ENCODE measurements at regions not wholly inside any gene's neighbourhood (a gene's known extent, or its start where the extent isn't known, plus 50 kb on each side); places are given as distances from the start of the nearest gene placed in this dataset.

GRCh38 chr13:112170823-112171569 lies 104.0 kb downstream of the SOX1 start:
- no CpG with 5 or more reads among the region's 15 CpGs for WGBS (ENCODE audit: extremely low coverage, insufficient coverage, insufficient read length)
- H3K27me3 ChIP-seq (ENCODE audit: insufficient read depth, low read length), result no peaks in the 10 kb centered on the region
- no peak overlapping the region for H2BK120ac ChIP-seq (ENCODE audit: insufficient read depth, low read length, poor library complexity)
- H3K79me2 ChIP-seq (ENCODE audit: control insufficient read depth, insufficient read depth, low read length, poor library complexity), result no peaks in the 10 kb centered on the region
- no peak overlapping the region for H3K18ac ChIP-seq (ENCODE audit: low read length)
- H2BK5ac ChIP-seq (ENCODE audit: low read depth, low read length, poor library complexity), result no peak overlapping the region
- H3K14ac ChIP-seq (ENCODE audit: low read length), result no peak overlapping the region
- no peaks in the 10 kb centered on the region for H3K79me1 ChIP-seq (ENCODE audit: low read length)
- DNase-seq, result no peak
- H3K4me1 ChIP-seq (ENCODE audit: control insufficient read depth in 1 of 2, insufficient read depth in 2 of 2, low read length in 2 of 2), result no peaks in the 10 kb centered on the region
- H3K9me3 ChIP-seq (ENCODE audit: insufficient read depth, low read depth, low read length), result peaks cover 4% of the 10 kb centered on the region
- H2AFZ ChIP-seq (ENCODE audit: insufficient read depth, low read length, poor library complexity), result no peak overlapping the region
- H3K27ac ChIP-seq (ENCODE audit: low read depth, low read length), result no peak overlapping the region
- H3K9ac ChIP-seq (ENCODE audit: low read length), result no peak overlapping the region
- no peak overlapping the region for H3K23ac ChIP-seq (ENCODE audit: low read length)
- H3K4me3 ChIP-seq (ENCODE audit: low read depth, low read length), result no peak overlapping the region
- H3K4ac ChIP-seq (ENCODE audit: low read depth, low read length), result no peak overlapping the region
- H4K12ac ChIP-seq (ENCODE audit: low read depth, low read length), result no peak overlapping the region
- no peak overlapping the region for H2AK5ac ChIP-seq (ENCODE audit: low read length)
- no peak overlapping the region for H3K4me2 ChIP-seq (ENCODE audit: low read length)
- H2BK12ac ChIP-seq (ENCODE audit: low read length), result no peak overlapping the region
- H3K36me3 ChIP-seq (ENCODE audit: control insufficient read depth in 1 of 2, insufficient read depth in 2 of 2, low read length in 2 of 2), result no peaks in the 10 kb centered on the region
- no peak overlapping the region for H4K91ac ChIP-seq (ENCODE audit: low read depth, low read length)
- H4K8ac ChIP-seq (ENCODE audit: low read depth, low read length), result no peak overlapping the region

- H3K36me3 ChIP-seq (ENCODE audit: control insufficient read depth in 1 of 2, insufficient read depth in 2 of 2, low read length in 2 of 2), result no peaks in the 10 kb centered on the region
- no peak overlapping the region for H4K8ac ChIP-seq (ENCODE audit: low read depth, low read length)
- no peaks in the 10 kb centered on the region for H3K79me2 ChIP-seq (ENCODE audit: control insufficient read depth, insufficient read depth, low read length, poor library complexity)
- H2AFZ ChIP-seq (ENCODE audit: insufficient read depth, low read length, poor library complexity), result no peak overlapping the region
- H3K14ac ChIP-seq (ENCODE audit: low read length), result no peak overlapping the region
- no peak overlapping the region for H3K23ac ChIP-seq (ENCODE audit: low read length)
- no peak overlapping the region for H3K4me3 ChIP-seq (ENCODE audit: low read depth, low read length)
- H3K27ac ChIP-seq (ENCODE audit: low read depth, low read length), result no peak overlapping the region
- H4K91ac ChIP-seq (ENCODE audit: low read depth, low read length), result no peak overlapping the region
- no peaks in the 10 kb centered on the region for H3K79me1 ChIP-seq (ENCODE audit: low read length)
- H3K18ac ChIP-seq (ENCODE audit: low read length), result no peak overlapping the region
- H2BK120ac ChIP-seq (ENCODE audit: insufficient read depth, low read length, poor library complexity), result no peak overlapping the region
- DNase-seq, result no peak
- no peak overlapping the region for H3K4ac ChIP-seq (ENCODE audit: low read depth, low read length)
- no CpG with 5 or more reads among the region's 13 CpGs for WGBS (ENCODE audit: extremely low coverage, insufficient coverage, insufficient read length)
- H2BK5ac ChIP-seq (ENCODE audit: low read depth, low read length, poor library complexity), result no peak overlapping the region
- no peak overlapping the region for H3K9ac ChIP-seq (ENCODE audit: low read length)
- H2AK5ac ChIP-seq (ENCODE audit: low read length), result no peak overlapping the region
- H2BK12ac ChIP-seq (ENCODE audit: low read length), result no peak overlapping the region
- H3K4me1 ChIP-seq (ENCODE audit: control insufficient read depth in 1 of 2, insufficient read depth in 2 of 2, low read length in 2 of 2), result no peaks in the 10 kb centered on the region
- H3K4me2 ChIP-seq (ENCODE audit: low read length), result no peak overlapping the region
- peaks cover 4% of the 10 kb centered on the region for H3K9me3 ChIP-seq (ENCODE audit: insufficient read depth, low read depth, low read length)
- no peak overlapping the region for H4K12ac ChIP-seq (ENCODE audit: low read depth, low read length)
- H3K27me3 ChIP-seq (ENCODE audit: insufficient read depth, low read length), result no peaks in the 10 kb centered on the region
Observed at GRCh38 chr13:112171570-112171965, 104.6 kb downstream of the SOX1 start.

DNA sequence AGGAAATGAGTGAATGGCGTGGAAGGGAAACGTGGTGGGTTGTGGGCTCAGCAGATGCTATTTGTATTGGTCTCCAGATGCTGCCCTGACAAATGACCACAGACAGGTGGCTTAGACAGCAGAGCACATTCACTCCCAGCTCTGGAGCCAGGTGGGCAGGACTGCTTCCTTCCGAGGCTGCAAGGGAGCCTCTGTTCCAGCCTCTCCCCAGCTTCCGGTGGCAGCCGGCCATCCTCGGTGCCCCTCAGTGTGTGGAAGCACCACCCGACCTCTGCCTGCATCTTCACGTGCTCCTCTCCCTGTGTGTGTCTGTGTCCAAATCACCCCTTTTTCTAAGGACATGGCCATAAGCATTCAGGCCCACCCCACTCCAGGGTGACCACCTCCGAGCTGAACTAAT lies 105.1 kb downstream of the SOX1 start:
- Histone ChIP-seq H2BK5ac (ENCODE audit: low read depth, low read length, poor library complexity) (no peak overlapping the region), H2AK5ac (ENCODE audit: low read length) (no peak overlapping the region), H4K8ac (ENCODE audit: low read depth, low read length) (no peak overlapping the region), H3K27me3 (ENCODE audit: insufficient read depth, low read length) (no peaks in the 10 kb centered on the region), H3K27ac (ENCODE audit: low read depth, low read length) (no peak overlapping the region), H2AFZ (ENCODE audit: insufficient read depth, low read length, poor library complexity) (no peak overlapping the region), H2BK120ac (ENCODE audit: insufficient read depth, low read length, poor library complexity) (no peak overlapping the region), H2BK12ac (ENCODE audit: low read length) (no peak overlapping the region), H3K4me2 (ENCODE audit: low read length) (no peak overlapping the region), H3K18ac (ENCODE audit: low read length) (no peak overlapping the region), H3K9ac (ENCODE audit: low read length) (no peak overlapping the region), H3K79me1 (ENCODE audit: low read length) (no peaks in the 10 kb centered on the region), H3K4me3 (ENCODE audit: low read depth, low read length) (no peak overlapping the region), H3K14ac (ENCODE audit: low read length) (no peak overlapping the region), H3K23ac (ENCODE audit: low read length) (no peak overlapping the region), H3K79me2 (ENCODE audit: control insufficient read depth, insufficient read depth, low read length, poor library complexity) (no peaks in the 10 kb centered on the region), H4K91ac (ENCODE audit: low read depth, low read length) (no peak overlapping the region), H3K9me3 (ENCODE audit: insufficient read depth, low read depth, low read length) (peaks cover 4% of the 10 kb centered on the region), H3K4ac (ENCODE audit: low read depth, low read length) (no peak overlapping the region), H4K12ac (ENCODE audit: low read depth, low read length) (no peak overlapping the region), H3K4me1 (ENCODE audit: control insufficient read depth in 1 of 2, insufficient read depth in 2 of 2, low read length in 2 of 2) (no peaks in the 10 kb centered on the region), H3K36me3 (ENCODE audit: control insufficient read depth in 1 of 2, insufficient read depth in 2 of 2, low read length in 2 of 2) (no peaks in the 10 kb centered on the region)
- no CpG with 5 or more reads among the region's 9 CpGs for WGBS (ENCODE audit: extremely low coverage, insufficient coverage, insufficient read length)
- no peak for DNase-seq

- WGBS (ENCODE audit: extremely low coverage, insufficient coverage, insufficient read length), result no CpG with 5 or more reads among the region's 18 CpGs
- Histone ChIP-seq H2BK12ac (ENCODE audit: low read length) (no peak overlapping the region), H3K9me3 (ENCODE audit: insufficient read depth, low read depth, low read length) (peaks cover 4% of the 10 kb centered on the region), H3K27ac (ENCODE audit: low read depth, low read length) (no peak overlapping the region), H3K79me2 (ENCODE audit: control insufficient read depth, insufficient read depth, low read length, poor library complexity) (no peaks in the 10 kb centered on the region), H4K8ac (ENCODE audit: low read depth, low read length) (no peak overlapping the region), H3K27me3 (ENCODE audit: insufficient read depth, low read length) (no peaks in the 10 kb centered on the region), H3K23ac (ENCODE audit: low read length) (no peak overlapping the region), H3K18ac (ENCODE audit: low read length) (no peak overlapping the region), H3K4me1 (ENCODE audit: control insufficient read depth in 1 of 2, insufficient read depth in 2 of 2, low read length in 2 of 2) (no peaks in the 10 kb centered on the region), H3K36me3 (ENCODE audit: control insufficient read depth in 1 of 2, insufficient read depth in 2 of 2, low read length in 2 of 2) (no peaks in the 10 kb centered on the region), H3K4me3 (ENCODE audit: low read depth, low read length) (peak overlapping the region; percentile 18), H2BK5ac (ENCODE audit: low read depth, low read length, poor library complexity) (no peak overlapping the region), H2AFZ (ENCODE audit: insufficient read depth, low read length, poor library complexity) (no peak overlapping the region), H3K9ac (ENCODE audit: low read length) (no peak overlapping the region), H4K91ac (ENCODE audit: low read depth, low read length) (no peak overlapping the region), H4K12ac (ENCODE audit: low read depth, low read length) (no peak overlapping the region), H2BK120ac (ENCODE audit: insufficient read depth, low read length, poor library complexity) (no peak overlapping the region), H3K79me1 (ENCODE audit: low read length) (no peaks in the 10 kb centered on the region), H3K4ac (ENCODE audit: low read depth, low read length) (no peak overlapping the region), H3K14ac (ENCODE audit: low read length) (no peak overlapping the region), H3K4me2 (ENCODE audit: low read length) (no peak overlapping the region), H2AK5ac (ENCODE audit: low read length) (no peak overlapping the region)
- DNase-seq, result no peak
Observed at GRCh38 chr13:112172641-112173251, 105.8 kb downstream of the SOX1 start.

Data from trophoblast cell (in vitro differentiated cells and primary cell).